GM18507 (cell line): ENCODE measurements at regions not wholly inside any gene's neighbourhood (a gene's known extent, or its start where the extent isn't known, plus 50 kb on each side); places are given as distances from the start of the nearest gene placed in this dataset.

Source experiments
- DNase-seq: peaks from one replicate; pipeline ENCODE4 v3.0.0; 2011; ENCODE audit warnings: low read depth; ENCODE audit not compliant: insufficient read length; ENCODE audit errors: extremely low spot score
- FAIRE-seq: peaks from 2 replicates; lab custom pipeline; 2011; peaks lifted over from hg19 to GRCh38; lab: Jason Lieb, UNC

DNA sequence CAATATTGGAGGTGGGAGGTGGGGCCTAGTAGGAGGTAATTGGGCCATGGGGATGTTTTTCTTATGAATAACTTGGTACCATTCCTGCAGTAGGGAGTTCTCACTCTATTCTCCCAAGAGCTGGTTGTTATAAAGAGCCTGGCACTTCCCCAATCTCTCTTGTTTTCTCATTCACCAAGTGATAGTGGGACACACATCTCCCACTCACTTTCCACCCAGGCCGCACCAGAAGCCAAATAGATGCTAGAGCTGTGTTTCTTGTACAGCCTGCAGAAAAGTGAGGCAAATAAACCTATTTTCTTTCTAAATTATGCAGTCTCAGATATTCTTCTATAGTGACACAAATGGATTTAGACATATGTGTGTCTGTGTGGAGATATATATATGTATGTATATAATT is 117.6 kb downstream of the ANKRD50 start:
- FAIRE-seq (no peak), DNase-seq (no peak)

GRCh38 chr4:124596816-124597215 is 115.7 kb downstream of the ANKRD50 start:
- DNase-seq: no peak
- no peak for FAIRE-seq

- FAIRE-seq (no peak), DNase-seq (no peak)
These were observed 102.3 kb downstream of the ANKRD50 start for GRCh38 chr4:124610211-124610610.
